ENCODE measurements at regions not wholly inside any gene's neighbourhood (a gene's known extent, or its start where the extent isn't known, plus 50 kb on each side); places are given as distances from the start of the nearest gene placed in this dataset.
"Not testable (repeated sequence)": the region's sequence is repeated elsewhere in the genome, so short reads cannot be mapped to it uniquely, and the experiment has no call there.

DNA sequence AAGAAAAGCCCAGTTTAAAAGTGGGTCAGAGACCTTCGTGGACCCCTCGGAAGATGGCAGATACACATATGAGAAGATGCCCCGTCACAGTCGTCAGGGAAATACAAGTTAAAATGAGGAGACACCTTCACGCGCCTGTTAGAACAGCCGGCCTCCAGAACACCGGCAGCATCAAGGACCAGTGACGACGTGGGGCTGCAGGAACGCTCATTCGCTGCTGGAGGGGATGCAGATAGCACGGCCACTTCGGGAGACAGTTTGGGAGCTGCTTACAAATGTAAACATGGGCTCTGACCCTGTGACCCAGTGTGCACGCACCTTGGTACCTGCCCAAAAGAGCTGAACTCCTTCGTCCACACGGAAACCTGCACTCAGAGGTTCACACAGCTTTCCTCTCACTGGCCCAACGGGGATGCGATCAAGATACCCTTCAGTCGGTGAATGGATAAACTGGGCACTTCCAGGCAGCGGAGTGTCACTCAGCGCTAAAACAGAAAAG lies 83.7 kb upstream of the CTDP1 start:
- no peak for DNase-seq (ENCODE audit: low spot score)

DNA sequence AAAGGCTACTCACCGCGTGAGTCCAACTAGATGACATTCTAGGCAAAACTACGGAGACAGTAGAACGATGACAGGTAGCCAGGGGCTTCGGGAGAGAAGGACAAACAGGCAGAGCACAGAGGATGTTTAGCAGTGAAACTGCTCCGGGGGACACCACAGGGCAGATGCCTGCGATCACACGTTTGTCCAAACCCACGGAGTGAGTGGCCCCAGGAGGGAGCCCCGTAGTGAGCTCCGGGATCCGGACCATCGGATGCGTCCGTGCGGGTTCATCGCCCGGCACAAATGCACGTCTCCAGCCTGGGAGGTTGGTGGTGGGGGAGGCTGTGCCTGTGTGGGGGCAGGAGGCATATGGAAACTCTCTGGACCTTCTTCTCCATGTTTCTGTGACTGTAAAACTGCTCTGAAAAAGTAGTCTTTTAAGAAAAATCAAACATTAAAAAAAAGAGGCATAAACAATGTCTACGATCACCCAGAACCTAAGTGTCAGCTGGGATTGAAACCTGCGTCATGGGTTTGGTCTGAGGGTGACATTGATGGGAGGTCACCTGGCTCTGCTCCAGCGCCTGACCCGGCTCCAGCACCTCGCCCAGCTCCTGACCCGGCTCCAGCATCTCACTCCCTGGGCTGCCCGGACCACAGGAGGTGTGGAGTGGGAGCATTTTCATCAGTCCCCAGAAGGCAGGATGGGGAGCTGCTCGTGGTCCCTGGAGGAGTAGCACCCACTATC lies 83.0 kb upstream of the CTDP1 start:
- no peak for DNase-seq (ENCODE audit: low spot score)

DNA sequence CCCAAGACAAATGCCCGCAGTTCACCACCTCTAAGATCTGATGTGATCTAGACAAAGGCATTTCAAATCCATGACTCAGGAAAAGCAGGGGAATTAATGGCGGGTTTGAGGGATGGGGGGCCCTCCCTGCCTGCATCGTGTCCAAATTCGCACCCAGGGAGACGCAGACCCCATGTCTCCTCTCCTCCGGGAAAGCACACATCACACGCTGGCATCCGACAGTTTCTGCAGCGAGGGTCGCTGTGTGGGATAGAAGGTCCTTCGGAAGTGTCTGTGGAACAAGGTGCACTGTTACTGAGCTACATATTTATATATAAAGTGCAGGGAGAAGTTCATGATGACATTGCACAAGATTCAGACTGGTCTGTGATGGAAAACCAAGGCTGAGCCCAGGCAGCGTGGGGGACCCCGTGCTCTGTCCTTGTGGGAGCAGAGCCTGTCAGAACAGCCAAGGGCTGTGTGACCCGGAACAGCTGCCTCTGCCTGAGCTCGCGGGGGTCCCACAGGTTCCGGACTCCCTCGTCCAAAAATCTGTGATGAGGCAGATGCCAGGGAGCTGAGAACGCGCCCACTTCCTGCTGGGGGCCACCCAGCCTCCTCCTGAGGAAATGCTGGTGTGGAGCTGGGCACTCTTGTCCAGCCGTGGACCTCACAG lies 82.3 kb upstream of the CTDP1 start:
- DNase-seq (ENCODE audit: low spot score), result no peak

DNA sequence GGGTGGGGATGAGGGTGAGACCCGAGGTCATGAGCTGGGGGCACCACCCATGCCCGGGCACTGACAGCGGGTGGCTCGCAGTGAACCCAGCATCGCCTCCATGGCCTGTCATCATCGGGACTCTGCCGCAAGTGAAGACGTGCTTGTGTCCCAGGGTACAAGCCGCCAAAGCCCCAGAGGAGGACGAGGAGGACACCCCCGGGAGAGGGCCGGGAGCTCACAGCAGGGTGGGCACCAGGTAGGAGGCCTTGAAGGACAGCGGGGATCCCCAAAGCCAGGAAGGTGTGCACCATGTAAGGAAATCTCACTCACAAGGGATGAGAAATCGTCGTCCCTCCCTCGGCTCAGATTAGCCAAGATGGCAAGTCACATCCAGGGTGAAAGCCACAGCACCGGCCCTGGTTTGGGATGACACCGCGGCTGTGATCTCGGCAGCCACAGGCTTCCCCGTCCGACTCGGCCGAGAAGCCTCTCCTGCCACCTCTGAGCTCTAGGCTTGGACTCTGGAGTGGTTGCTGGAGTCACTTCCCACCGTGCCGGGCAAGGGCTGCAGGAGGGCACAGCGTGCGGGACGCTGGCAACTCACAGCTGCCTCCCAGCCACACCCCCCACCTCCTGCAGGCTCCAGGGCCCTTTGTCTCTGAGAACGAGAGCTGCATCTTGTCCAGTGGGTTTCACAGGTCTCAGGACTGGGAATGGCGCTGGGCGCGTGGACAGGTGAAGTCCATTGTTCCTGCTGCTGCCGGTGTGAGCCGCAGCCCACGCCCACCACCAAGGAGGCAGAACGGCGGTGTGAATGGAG lies 81.6 kb upstream of the CTDP1 start:
- DNase-seq (ENCODE audit: low spot score), result no peak

DNA sequence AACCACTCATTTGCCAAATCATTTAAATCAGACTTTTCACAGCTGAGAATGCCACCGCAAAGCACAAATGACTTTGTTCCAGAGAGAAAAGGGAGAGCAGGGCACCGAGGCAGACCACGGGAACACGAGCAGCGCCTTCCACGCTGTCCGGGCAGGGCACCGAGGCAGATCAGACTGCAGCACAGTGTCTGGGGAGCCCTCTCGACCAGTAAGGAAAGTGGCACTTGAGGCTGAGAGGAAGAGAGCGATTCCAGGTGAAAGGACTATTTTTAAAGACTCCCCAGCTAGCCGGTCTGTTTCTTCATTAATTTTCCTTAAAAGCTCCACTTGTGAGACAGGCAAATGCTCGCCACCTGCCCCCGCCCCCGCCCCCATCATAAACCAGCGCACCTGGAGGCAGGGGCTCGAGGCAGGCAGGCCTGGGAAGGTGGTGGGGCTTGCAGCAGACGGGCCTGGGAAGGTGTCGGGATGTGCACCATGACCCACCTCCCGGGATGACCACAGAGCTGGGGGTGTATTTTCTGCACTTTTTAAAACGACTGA lies 80.9 kb upstream of the CTDP1 start:
- no peak for DNase-seq (ENCODE audit: low spot score)

DNA sequence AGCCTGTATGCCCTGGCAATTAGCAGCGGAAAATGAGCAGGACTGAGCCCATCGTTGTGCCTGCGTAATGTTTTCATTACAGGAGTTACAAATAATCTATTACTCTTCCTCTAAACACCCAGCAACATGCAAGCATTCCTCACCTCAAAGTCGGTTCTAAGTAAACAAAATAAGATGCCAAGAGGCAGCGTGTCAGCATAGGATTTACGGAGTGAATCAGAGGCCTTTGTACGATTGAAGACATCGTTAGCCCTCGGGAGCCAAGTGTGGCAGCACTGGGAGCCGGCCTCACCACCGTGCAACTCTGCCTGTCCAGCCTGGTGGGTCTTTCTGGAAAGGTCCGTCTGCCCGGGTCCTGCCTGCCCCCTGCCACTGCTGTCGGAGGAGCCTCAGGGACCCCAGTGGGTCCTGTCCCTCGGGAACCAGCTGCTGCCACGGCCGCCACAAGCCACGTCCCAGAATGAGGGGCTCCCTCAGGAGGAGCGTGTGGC lies 80.1 kb upstream of the CTDP1 start:
- DNase-seq (ENCODE audit: low spot score), result no peak

DNA sequence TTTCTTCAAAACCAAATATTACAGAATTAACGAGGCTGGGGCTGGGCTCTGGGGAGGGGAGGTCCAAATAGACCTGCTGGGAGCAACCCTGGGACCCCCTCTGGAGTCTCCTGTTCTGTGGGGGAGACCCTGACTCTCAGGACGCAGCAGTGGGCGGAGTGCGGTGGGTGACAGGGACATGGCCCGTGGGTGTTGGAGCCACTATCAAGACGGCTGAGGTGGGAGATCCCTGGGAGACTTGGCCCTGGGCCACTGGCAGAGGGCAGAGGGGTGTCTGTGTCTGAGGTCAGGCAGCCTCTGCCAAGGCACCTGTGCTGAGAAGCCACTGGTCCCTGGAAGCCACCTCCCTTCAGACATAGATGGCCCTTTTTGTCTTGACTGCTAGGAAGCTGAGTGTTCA lies 79.5 kb upstream of the CTDP1 start:
- DNase-seq (ENCODE audit: low spot score), result no peak

DNA sequence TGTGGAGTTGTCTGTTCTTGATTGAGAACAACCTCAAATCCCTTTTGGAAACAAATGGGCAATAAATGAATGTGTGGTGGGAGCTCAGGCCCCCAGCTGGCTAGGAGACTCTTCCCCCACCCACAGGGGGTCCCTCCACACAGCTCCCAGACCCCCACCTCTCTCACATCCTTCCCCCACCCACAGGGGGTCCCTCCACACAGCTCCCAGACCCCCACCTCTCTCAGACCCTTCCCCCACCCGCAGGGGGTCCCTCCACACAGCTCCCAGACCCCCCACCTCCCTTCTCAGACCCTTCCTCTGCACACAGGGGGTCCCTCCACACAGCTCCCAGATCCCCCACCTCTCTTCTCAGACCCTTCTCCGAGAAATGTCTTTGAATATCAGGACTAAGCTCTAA lies 79.0 kb upstream of the CTDP1 start:
- DNase-seq (ENCODE audit: low spot score), result no peak

DNA sequence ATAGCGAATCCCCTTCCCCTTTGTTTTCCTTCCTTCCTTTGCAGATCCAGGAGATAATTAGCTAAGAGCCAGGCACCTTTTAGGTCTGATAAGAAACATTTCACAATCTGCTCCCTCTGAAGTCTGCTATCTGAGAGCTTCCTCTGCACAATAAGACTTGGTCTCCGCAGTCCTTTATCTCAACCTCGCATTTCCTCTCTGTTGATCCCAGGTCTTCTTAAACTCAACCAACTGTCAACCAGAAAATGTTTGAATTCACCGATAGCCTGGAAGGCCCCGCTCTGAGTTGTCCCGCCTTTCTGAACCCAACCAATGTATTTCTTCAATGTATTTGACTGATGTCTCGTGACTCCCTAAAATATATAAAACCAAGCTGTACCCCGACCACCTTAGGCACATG lies 78.4 kb upstream of the CTDP1 start:
- no peak for DNase-seq (ENCODE audit: low spot score)

DNA sequence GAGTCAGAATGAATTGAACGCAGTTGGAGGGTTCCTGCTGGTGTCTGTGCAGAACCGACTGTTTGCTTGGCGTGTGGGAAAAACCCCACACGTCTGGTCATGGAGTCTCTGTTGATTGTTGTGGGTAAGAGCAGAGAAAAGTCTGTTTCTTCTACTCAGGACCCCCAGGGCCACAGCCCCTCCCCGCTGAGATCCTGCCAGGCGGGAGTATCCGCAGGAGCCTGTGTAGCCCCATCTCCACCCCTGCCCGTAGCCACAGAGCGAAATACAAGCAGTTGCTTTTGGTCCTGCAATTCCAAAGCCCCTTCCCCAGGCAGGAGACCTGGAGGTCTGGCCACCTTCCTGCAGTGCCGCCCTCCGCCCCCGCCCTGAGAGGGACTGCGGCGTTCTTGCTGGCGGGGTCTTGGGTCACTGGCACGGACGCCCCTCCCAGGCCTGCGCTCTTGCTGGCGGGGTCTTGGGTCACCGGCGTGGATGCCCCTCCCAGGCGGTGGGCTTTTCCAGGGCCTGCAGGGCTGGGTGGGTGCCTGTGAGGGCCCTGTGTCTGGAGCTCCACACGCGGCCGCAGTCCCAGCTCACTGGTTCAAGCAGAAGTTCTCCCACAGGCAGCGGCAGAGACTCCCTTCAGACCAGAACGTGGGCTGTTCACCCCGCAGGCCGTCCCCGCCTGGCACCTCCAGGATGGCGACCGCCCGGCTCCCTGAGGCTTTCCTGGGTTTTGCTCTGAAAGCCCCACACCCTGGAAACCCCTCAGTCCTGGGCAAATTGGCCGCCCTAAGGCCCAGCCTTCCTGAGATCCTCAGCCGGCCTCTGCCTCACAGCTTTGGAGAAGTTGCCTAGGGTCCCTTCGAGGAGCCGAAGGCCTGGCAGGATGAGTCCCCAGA lies 76.0 kb upstream of the CTDP1 start:
- DNase-seq (ENCODE audit: low spot score), result no peak

DNA sequence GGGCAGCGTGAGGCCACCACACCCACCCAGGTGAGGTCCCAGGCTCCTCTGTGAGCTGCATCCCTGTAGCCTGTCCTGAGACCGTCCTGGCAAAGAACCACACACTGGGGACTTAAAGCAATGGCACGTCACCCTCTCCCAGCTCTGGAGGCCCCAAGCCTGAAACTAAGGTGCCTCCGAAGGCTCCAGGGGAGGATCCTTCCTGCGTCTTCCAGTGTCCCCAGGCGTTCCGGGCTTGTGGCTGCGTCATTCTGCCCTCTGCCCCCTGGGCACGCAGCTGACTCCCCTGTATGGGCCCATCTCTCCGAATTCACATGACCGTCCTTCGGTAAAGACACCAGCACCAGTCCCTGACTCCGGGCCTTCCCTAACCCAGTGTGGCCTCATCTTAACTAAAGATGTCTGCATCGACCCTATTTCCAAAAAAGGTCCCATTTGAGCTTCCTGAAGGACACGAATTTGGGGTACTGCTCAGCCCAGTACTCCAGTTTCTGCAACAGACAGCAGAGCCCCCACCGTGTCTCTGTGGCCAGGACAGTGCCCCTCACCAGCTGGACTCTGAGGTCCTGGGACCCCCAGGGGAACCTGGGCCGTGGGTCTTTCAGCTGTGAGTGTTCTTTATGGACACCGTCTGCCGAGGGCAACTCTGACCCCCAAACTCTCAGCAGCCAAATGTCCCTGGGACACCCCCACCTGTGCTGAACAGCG lies 75.2 kb upstream of the CTDP1 start:
- DNase-seq (ENCODE audit: low spot score), result no peak

DNA sequence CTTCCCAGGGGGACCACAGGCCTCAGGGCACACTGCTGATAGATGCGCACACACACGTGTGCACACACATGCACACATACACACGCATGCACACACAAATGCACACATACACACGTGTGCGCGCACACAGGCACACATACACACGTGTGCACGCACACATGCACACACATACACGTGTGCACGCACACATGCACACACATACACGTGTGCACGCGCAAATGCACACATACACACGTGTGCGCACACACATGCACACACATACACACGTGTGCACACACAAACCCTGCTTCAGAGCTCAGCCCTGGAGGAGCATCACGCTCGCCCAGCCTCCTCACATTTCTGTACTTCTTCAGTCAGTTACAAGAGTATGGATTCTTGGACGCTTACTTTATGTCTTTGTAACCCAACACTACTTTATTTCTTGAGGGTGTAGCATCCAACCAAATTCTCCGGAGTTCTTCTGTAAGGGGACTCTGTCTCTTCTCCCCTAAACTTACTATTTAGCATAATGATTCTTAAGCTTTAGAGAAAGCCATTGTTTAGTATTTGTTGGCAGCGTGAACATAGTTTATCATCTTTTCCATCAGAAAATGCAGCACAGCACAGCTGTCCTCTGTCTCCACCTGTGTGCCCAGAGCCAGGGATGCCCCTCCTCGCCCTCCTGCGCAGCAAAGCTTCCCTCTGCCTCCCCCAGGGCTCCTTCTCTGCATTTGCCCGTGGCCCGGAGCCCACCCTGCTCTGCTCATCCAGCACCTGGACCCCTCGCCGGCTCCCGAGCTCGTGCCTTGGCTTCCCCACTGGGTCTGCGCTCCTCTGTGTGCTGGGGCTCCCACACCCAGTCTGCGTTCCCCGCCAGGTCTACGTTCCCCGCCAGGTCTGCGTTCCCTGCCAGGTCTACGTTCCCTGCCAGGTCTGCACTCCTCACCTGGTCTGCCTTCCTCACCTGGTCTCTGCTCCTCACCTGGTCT lies 74.4 kb upstream of the CTDP1 start:
- DNase-seq (ENCODE audit: low spot score), result no peak

DNA sequence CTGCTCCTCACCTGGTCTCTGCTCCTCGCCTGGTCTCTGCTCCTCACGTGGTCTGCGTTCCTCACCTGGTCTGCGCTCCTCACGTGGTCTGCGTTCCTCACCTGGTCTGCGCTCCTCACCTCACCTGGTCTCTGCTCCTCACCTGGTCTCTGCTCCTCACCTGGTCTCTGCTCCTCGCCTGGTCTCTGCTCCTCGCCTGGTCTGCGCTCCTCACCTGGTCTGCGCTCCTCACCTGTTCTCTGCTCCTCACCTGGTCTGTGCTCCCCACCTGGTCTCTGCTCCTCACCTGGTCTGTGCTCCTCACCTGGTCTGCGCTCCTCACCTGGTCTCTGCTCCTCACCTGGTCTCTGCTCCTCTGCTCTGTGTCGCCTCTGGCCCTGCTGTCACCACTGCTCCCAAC lies 73.5 kb upstream of the CTDP1 start:
- DNase-seq (ENCODE audit: low spot score), result not testable (repeated sequence)

DNA sequence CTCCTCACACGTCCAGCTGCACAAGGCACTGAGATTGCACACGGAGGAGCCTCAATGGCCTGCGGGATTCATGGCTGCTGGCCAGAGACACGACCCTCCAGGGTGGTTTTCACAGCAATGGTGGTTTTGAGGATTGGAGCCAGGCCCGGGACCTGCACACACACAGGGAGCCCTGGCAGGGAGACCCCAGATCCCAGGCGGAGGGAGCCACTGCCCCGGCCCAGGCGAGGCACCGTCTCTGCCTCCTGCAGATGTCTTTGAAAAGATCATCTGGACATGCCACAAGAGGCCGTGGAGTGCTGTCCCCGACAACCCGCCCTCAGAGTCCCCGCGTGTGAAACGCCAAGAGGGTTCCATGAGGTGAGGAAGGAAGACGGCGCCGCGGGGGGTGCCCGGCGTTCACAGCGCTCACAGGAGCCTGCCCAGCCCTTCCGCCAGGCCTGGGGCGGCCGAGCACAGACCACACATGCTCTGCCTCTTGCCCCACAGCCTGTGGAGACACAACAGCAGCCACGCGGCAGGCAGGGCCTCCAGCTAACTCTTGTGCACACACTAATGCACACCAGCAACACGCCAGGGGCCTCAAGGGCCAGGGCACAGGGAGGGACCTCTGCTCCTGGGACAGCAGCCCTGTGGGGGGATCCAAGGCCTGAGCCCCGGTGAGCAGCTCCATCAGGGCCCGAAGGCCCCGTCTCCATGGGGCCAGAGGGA lies 72.8 kb upstream of the CTDP1 start:
- DNase-seq (ENCODE audit: low spot score), result no peak

DNA sequence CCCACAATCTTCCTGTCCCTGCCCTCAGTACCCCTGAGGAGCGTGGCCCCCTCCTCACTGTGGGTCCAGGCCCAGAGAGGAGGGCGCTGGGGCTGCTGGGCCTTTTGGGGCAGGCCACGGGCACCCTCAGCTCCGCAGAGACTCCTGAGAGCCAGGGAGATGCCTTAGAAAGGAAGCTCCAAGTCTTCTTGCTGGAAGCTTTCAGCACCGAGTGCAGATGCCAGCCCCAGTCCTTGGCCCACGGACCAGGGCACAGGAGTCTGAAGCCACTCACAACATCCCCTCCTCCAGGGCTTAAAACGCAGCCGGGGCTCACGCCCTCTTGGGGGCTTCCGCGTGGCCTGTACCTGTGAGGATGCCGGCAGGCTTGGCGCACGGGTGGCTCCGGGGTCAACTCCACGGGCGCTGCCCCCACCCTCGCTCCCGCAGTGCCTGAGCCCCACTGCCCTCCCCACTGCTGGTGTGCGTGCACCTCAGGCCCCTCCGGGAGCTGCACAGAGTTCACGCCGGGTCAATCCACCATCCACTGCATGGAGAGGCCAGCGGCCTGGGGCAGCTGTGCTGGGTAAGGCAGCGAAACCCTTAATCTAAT lies 72.1 kb upstream of the CTDP1 start:
- no peak for DNase-seq (ENCODE audit: low spot score)

DNA sequence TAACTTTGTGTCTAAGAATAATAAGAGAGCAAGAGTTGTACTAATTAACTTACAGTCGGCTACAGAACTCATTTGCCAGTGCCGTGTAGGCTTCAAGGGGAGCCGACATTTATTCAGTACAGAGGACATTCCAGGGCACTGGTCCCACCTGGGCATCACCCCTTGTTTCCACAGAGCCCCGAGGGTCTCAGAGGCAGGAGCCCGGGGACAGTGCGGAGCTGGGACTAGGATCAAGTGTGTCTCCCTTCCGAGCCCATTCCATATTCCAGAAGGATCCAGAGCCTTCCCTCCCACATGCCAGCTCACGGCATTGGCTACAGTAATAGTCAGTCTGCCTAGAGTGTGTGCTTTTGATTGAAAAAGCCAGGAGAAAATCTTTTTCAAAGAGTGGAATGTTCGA lies 71.5 kb upstream of the CTDP1 start:
- DNase-seq (ENCODE audit: low spot score), result no peak

DNA sequence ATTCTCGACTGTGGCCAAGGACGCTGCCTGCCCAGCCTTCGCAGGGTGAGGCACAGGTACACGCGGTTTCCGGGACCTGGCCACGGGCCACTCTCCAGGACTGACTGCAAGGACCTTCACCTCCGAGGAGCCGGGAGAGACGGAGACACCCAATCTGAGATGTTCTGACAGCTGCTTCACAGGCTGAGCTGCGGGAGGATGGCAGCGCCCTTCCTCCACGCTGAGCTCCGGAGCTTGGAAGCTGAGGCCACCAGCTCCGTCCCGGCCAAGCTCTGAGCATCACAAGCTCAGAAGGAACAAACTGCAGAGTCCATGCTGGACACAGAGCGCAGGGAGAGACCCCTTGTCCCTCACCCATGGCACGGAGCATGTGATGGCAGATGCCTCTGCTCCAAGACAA lies 71.1 kb upstream of the CTDP1 start:
- no peak for DNase-seq (ENCODE audit: low spot score)

DNA sequence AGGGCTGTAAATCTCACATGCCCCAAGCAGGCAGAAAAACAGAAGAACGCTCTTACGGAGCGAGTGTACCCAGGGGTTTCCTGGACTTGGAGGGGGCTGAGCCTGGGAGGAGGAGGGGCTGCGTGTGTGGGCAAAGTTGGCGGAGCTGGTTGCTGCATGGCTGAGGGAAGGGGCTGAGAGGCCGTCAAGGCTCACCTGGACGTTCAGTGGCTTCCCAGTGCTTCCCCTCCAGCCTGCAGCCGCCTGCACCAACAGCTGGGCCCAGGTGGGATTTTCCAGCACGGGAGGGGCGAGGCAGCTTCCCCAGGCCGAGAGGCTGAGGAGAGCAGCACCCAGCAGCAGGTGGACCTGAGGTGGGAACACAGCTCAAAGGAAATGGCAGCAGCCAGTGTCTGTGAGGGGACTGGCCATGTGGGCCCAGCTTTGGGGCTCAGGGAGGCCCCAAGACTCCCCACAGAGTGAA lies 70.6 kb upstream of the CTDP1 start:
- DNase-seq (ENCODE audit: low spot score), result no peak

All from globus pallidus (tissue), 1 donor.